Ascending aorta (tissue), 2 donors: ENCODE measurements at regions not wholly inside any gene's neighbourhood (a gene's known extent, or its start where the extent isn't known, plus 50 kb on each side); places are given as distances from the start of the nearest gene placed in this dataset.
A peak's percentile ranks its signal among the peaks of the same experiment; 100 is the strongest.

Experiments
- DNase-seq, 2 donors: peaks; one replicate each; pipeline ENCODE4 v3.0.0-alpha.2; 2019; ENCODE audit warnings: low spot score in 2 of 2
- H3K27ac ChIP-seq, 2 donors: fragments of 200-600 bp; sonication (generic); one replicate each; pipeline ENCODE4 v1.5.1; 2016 to 2017; ENCODE audit warnings: mild to moderate bottlenecking in 1 of 2
- H3K27me3 ChIP-seq: fragments of 200-600 bp; sonication (generic); one replicate; pipeline ENCODE4 v1.5.1; 2017
- H3K36me3 ChIP-seq, 2 donors: fragments of 200-600 bp; sonication (generic); one replicate each; pipeline ENCODE4 v1.5.1; 2016
- H3K4me1 ChIP-seq, 2 donors: fragments of 200-600 bp; sonication (generic); one replicate each; pipeline ENCODE4 v1.5.1; 2016 to 2017; ENCODE audit warnings: mild to moderate bottlenecking in 1 of 2
- H3K4me3 ChIP-seq, 2 donors: fragments of 200-600 bp; sonication (generic); one replicate each; pipeline ENCODE4 v1.5.1; 2016 to 2017; ENCODE audit warnings: mild to moderate bottlenecking in 1 of 2
- H3K9me3 ChIP-seq, 2 donors: fragments of 200-600 bp; sonication (generic); one replicate each; pipeline ENCODE4 v1.5.1; 2016
- CTCF ChIP-seq, 3 experiments: fragments of 200-600 bp in 2 of 3; fragments of 450-650 bp in 1 of 3; sonication (generic) in 2 of 3; IDR thresholded peaks; one replicate each; pipeline ENCODE4 v1.5.1; 2016 to 2019; ENCODE audit warnings: antibody characterized with exemption in 3 of 3, mild to moderate bottlenecking in 1 of 3, moderate library complexity in 1 of 3
- intact Hi-C: fragments of 100-400 bp; cut with DNase I; formaldehyde crosslinking; loops from one replicate; pipeline ENCODE4 v1.15.1; 2023

GRCh38 chr18:39841482-39842365 is 2113.3 kb upstream of the PIK3C3 start:
- Histone ChIP-seq H3K4me1 (no peaks in the 10 kb centered on the region), H3K4me3 (peak overlapping the region in 1 of 2 donors; percentile 47), H3K36me3 (no peaks in the 10 kb centered on the region), H3K27me3 (no peaks in the 10 kb centered on the region), H3K27ac (no peak overlapping the region), H3K9me3 (no peaks in the 10 kb centered on the region)
- no peak for DNase-seq
- intact Hi-C loops: no loop called here
- no peak for TF ChIP-seq CTCF (IDR thresholded peaks at IDR 0.05)

GRCh38 chr18:39840856-39841481 is 2114.1 kb upstream of the PIK3C3 start:
- no peak overlapping the region for H3K27ac ChIP-seq

GRCh38 chr18:39840406-39840805 is 2114.6 kb upstream of the PIK3C3 start:
- no peak for DNase-seq
- no peaks in the 10 kb centered on the region for H3K4me1 ChIP-seq
- H3K4me3 ChIP-seq: no peak overlapping the region
- TF ChIP-seq CTCF (IDR thresholded peaks at IDR 0.05): no peak
- H3K27me3 ChIP-seq: no peaks in the 10 kb centered on the region
- intact Hi-C loops: no loop called here
- H3K27ac ChIP-seq: no peak overlapping the region
- no peaks in the 10 kb centered on the region for H3K9me3 ChIP-seq
- no peaks in the 10 kb centered on the region for H3K36me3 ChIP-seq

More at GRCh38 chr18:39840856-39841481, 2114.1 kb upstream of the PIK3C3 start:
- intact Hi-C loops: no loop called here
- Histone ChIP-seq H3K4me3 (no peak overlapping the region), H3K9me3 (no peaks in the 10 kb centered on the region), H3K36me3 (no peaks in the 10 kb centered on the region), H3K4me1 (no peaks in the 10 kb centered on the region), H3K27me3 (no peaks in the 10 kb centered on the region)
- no peak for TF ChIP-seq CTCF (IDR thresholded peaks at IDR 0.05)
- no peak for DNase-seq

GRCh38 chr18:39839782-39840181 is 2115.3 kb upstream of the PIK3C3 start:
- no peak overlapping the region for H3K27ac ChIP-seq
- intact Hi-C loops: no loop called here
- no peak for DNase-seq
- H3K4me3 ChIP-seq: no peak overlapping the region
- no peaks in the 10 kb centered on the region for H3K27me3 ChIP-seq
- no peaks in the 10 kb centered on the region for H3K4me1 ChIP-seq
- H3K9me3 ChIP-seq: no peaks in the 10 kb centered on the region
- no peaks in the 10 kb centered on the region for H3K36me3 ChIP-seq
- no peak for TF ChIP-seq CTCF (IDR thresholded peaks at IDR 0.05)

GRCh38 chr18:39838831-39839230 is 2116.2 kb upstream of the PIK3C3 start:
- no peak for DNase-seq
- H3K27ac ChIP-seq: no peak overlapping the region
- intact Hi-C loops: no loop called here
- H3K4me1 ChIP-seq: no peaks in the 10 kb centered on the region
- no peaks in the 10 kb centered on the region for H3K9me3 ChIP-seq
- H3K4me3 ChIP-seq: no peak overlapping the region
- H3K27me3 ChIP-seq: no peaks in the 10 kb centered on the region
- TF ChIP-seq CTCF (IDR thresholded peaks at IDR 0.05): no peak
- H3K36me3 ChIP-seq: no peaks in the 10 kb centered on the region
